Stomach (tissue), 4 donors: ENCODE measurements at regions not wholly inside any gene's neighbourhood (a gene's known extent, or its start where the extent isn't known, plus 50 kb on each side); places are given as distances from the start of the nearest gene placed in this dataset.

Experiments
- CTCF ChIP-seq, 7 experiments: fragments of 450-650 bp in 4 of 7; fragments of 200-600 bp in 3 of 7; sonication (generic) in 3 of 7; IDR thresholded peaks; one replicate each; pipeline ENCODE4 v1.5.1; 2016 to 2019; ENCODE audit warnings: antibody characterized with exemption in 7 of 7, control low read depth in 2 of 7, mild to moderate bottlenecking in 1 of 7
- POLR2AphosphoS5 ChIP-seq, 3 donors: sonication (generic); formaldehyde crosslinking; IDR thresholded peaks; one replicate each; pipeline ENCODE4 v1.6.1; 2016; ENCODE audit warnings: antibody characterized with exemption in 3 of 3

GRCh38 chr17:73727941-73728340 is 83.7 kb upstream of the SDK2 start:
- no peak for TF ChIP-seq CTCF (IDR thresholded peaks at IDR 0.05)
- TF ChIP-seq POLR2AphosphoS5 (IDR thresholded peaks at IDR 0.05), result no peak
